ENCODE measurements at regions not wholly inside any gene's neighbourhood (a gene's known extent, or its start where the extent isn't known, plus 50 kb on each side); places are given as distances from the start of the nearest gene placed in this dataset.

DNA sequence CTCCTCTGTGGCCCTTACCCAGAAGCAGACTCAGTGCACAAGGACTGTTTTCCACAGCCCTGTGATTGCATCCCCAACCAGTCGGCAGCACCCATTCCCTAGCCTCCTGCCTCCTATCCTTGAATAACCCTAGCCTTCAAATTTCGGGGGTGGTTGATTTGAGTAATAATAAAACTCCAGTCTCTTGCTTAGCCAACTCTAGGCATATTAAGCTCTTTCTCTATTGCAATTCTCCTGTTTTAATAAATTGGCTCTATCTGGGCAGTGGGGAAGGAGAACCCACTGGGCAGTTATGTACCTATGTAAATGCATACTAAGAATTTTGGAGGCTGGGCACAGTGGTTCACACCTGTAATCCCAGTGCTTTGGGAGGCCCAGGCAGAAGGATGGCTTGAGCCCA is 70.6 kb upstream of the ZMYND8 start:
- TF ChIP-seq EGR1 (IDR thresholded peaks at IDR 0.05): no peak
- TF ChIP-seq, protein P1, sequence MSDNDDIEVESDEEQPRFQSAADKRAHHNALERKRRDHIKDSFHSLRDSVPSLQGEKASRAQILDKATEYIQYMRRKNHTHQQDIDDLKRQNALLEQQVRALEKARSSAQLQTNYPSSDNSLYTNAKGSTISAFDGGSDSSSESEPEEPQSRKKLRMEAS (IDR thresholded peaks at IDR 0.05): no peak
- TF ChIP-seq TAF1 (IDR thresholded peaks at IDR 0.05; ENCODE audit: low read depth): no peak
- TF ChIP-seq YY1 (IDR thresholded peaks at IDR 0.05; ENCODE audit: low read depth): no peak
- TF ChIP-seq, protein P2, sequence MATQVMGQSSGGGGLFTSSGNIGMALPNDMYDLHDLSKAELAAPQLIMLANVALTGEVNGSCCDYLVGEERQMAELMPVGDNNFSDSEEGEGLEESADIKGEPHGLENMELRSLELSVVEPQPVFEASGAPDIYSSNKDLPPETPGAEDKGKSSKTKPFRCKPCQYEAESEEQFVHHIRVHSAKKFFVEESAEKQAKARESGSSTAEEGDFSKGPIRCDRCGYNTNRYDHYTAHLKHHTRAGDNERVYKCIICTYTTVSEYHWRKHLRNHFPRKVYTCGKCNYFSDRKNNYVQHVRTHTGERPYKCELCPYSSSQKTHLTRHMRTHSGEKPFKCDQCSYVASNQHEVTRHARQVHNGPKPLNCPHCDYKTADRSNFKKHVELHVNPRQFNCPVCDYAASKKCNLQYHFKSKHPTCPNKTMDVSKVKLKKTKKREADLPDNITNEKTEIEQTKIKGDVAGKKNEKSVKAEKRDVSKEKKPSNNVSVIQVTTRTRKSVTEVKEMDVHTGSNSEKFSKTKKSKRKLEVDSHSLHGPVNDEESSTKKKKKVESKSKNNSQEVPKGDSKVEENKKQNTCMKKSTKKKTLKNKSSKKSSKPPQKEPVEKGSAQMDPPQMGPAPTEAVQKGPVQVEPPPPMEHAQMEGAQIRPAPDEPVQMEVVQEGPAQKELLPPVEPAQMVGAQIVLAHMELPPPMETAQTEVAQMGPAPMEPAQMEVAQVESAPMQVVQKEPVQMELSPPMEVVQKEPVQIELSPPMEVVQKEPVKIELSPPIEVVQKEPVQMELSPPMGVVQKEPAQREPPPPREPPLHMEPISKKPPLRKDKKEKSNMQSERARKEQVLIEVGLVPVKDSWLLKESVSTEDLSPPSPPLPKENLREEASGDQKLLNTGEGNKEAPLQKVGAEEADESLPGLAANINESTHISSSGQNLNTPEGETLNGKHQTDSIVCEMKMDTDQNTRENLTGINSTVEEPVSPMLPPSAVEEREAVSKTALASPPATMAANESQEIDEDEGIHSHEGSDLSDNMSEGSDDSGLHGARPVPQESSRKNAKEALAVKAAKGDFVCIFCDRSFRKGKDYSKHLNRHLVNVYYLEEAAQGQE (IDR thresholded peaks at IDR 0.05; ENCODE audit: low read depth): no peak
- no peak for TF ChIP-seq EP300 (IDR thresholded peaks at IDR 0.05; ENCODE audit: borderline replicate concordance)
- no peak for TF ChIP-seq RAD21 (IDR thresholded peaks at IDR 0.05; ENCODE audit: low read depth)
- no peak for TF ChIP-seq ZBTB7A (IDR thresholded peaks at IDR 0.05; ENCODE audit: low read depth)
- TF ChIP-seq CEBPB (IDR thresholded peaks at IDR 0.05): no peak
- no peak for TF ChIP-seq TCF12 (IDR thresholded peaks at IDR 0.05; ENCODE audit: low read depth)
- no peak for TF ChIP-seq CREB1 (IDR thresholded peaks at IDR 0.05; ENCODE audit: low read depth)
- no peak for TF ChIP-seq NFIC (IDR thresholded peaks at IDR 0.05)
